Large intestine (tissue), 3 donors: ENCODE measurements at regions not wholly inside any gene's neighbourhood (a gene's known extent, or its start where the extent isn't known, plus 50 kb on each side); places are given as distances from the start of the nearest gene placed in this dataset.

Experiments used
- DNase-seq, 2 donors: peaks; one replicate each; pipeline versions ENCODE4 v3.0.0 to v3.0.0-alpha.2; 2013
- H3K27ac ChIP-seq: one replicate; pipeline ENCODE4 v1.5.1; 2013; ENCODE audit warnings: low read length
- H3K27me3 ChIP-seq: 2 replicates; pipeline ENCODE4 v1.6.1; 2013; ENCODE audit warnings: low read length; ENCODE audit not compliant: control insufficient read depth, insufficient read depth
- H3K36me3 ChIP-seq: 2 replicates; pipeline ENCODE4 v1.6.1; 2013; ENCODE audit warnings: low read length; ENCODE audit not compliant: control insufficient read depth, insufficient read depth
- H3K4me1 ChIP-seq: one replicate; pipeline ENCODE4 v1.6.1; 2013; ENCODE audit warnings: low read length; ENCODE audit not compliant: control insufficient read depth, insufficient read depth
- H3K4me3 ChIP-seq: one replicate; pipeline ENCODE4 v1.5.1; 2013; ENCODE audit warnings: low read length
- H3K9me3 ChIP-seq: one replicate; pipeline ENCODE4 v1.6.1; 2013; ENCODE audit warnings: mild to moderate bottlenecking, low read depth, low read length, moderate library complexity; ENCODE audit not compliant: control insufficient read depth
- WGBS: methylation state at CpG from one replicate; pipeline ENCODE4 v1.1.5; 2013; ENCODE audit warnings: low lambda C conversion rate; ENCODE audit not compliant: insufficient coverage; 5-methylcytosine and 5-hydroxymethylcytosine counted together

GRCh38 chr11:109329716-109330115 lies 92.3 kb upstream of the C11orf87 start:
- no peaks in the 10 kb centered on the region for H3K36me3 ChIP-seq
- no peak overlapping the region for H3K4me3 ChIP-seq
- H3K9me3 ChIP-seq = no peaks in the 10 kb centered on the region
- H3K27ac ChIP-seq = no peak overlapping the region
- H3K27me3 ChIP-seq = no peaks in the 10 kb centered on the region
- DNase-seq = no peak
- 100% methylated on average over 1 of the region's 2 CpGs for WGBS
- no peaks in the 10 kb centered on the region for H3K4me1 ChIP-seq

DNA sequence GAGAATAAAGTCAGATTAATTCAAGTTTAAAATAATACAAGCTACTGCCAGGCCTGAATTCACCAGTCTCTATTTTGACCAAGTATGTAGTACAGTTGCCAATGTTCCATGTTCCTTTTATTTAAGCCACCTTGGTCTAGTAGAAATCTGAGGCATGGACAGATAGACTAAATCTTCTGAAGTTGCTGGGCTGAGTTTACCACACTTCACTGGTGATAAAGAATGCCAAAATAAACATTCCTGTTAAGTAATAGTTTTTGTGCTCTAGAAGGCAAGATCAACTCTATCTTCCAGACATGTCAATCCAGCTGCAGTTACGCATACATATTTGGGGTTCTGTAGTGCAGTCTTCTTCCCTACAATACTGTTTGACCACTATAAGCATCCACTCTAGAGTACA lies 83.9 kb upstream of the C11orf87 start:
- DNase-seq = no peak
- Histone ChIP-seq H3K4me3 (no peak overlapping the region), H3K27ac (no peak overlapping the region), H3K9me3 (no peaks in the 10 kb centered on the region), H3K4me1 (no peaks in the 10 kb centered on the region), H3K27me3 (no peaks in the 10 kb centered on the region), H3K36me3 (no peaks in the 10 kb centered on the region)
- WGBS = no CpG with 5 or more reads among the region's 1 CpG

GRCh38 chr11:109342261-109342660 lies 79.7 kb upstream of the C11orf87 start:
- 100% methylated on average over 1 of the region's 2 CpGs for WGBS

DNA sequence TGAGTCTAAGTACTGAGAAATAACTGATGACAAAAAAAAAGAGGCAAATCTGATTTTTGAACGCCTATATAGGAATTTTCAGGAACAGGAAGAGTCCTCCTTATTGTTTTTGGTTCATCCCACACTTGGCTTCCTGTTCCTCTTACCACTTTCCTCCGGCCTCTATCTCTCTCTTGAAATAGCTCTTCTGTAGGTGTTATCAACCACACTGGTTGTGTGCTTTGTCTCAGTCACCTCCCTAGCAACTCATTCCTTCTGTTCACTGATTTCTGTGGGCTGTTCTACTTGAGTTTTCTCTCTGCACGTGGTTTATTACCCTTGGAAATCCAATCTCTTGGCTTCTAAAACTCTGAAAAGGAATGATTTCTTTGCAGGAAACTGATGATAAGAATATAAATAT lies 78.7 kb upstream of the C11orf87 start:
- 56% methylated on average over 1 of the region's 3 CpGs for WGBS
- H3K9me3 ChIP-seq = no peaks in the 10 kb centered on the region
- no peak overlapping the region for H3K4me3 ChIP-seq
- no peak for DNase-seq
- no peaks in the 10 kb centered on the region for H3K36me3 ChIP-seq
- H3K27me3 ChIP-seq = no peaks in the 10 kb centered on the region
- no peaks in the 10 kb centered on the region for H3K4me1 ChIP-seq
- no peak overlapping the region for H3K27ac ChIP-seq

More at GRCh38 chr11:109342261-109342660, 79.7 kb upstream of the C11orf87 start:
- Histone ChIP-seq H3K4me3 (no peak overlapping the region), H3K4me1 (no peaks in the 10 kb centered on the region), H3K27me3 (no peaks in the 10 kb centered on the region), H3K27ac (no peak overlapping the region), H3K9me3 (no peaks in the 10 kb centered on the region), H3K36me3 (no peaks in the 10 kb centered on the region)
- DNase-seq = no peak

DNA sequence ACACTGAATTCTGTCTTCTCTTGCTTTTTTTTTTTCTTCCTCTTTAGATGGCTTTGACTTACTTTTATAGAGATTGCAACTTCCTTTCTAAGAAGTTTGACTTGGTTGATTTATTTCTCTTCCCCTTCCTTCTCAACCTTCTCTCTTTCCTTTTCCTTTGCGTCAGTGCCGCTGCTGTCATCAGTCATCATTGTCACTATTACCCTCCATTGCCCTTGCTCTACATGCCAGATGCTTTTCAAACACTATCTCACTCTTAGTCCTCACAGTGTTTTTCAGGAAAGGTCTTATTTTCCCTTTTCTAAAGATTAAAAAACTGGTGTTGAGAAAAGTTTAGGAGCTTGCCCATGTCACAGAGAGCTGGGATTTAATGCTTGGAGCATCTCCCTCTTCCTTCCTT lies 74.7 kb upstream of the C11orf87 start:
- no peak for DNase-seq
- no peaks in the 10 kb centered on the region for H3K36me3 ChIP-seq
- 100% methylated on average over 2 of the region's 2 CpGs for WGBS
- no peaks in the 10 kb centered on the region for H3K9me3 ChIP-seq
- H3K4me1 ChIP-seq = no peaks in the 10 kb centered on the region
- H3K4me3 ChIP-seq = no peak overlapping the region
- no peaks in the 10 kb centered on the region for H3K27me3 ChIP-seq
- no peak overlapping the region for H3K27ac ChIP-seq

DNA sequence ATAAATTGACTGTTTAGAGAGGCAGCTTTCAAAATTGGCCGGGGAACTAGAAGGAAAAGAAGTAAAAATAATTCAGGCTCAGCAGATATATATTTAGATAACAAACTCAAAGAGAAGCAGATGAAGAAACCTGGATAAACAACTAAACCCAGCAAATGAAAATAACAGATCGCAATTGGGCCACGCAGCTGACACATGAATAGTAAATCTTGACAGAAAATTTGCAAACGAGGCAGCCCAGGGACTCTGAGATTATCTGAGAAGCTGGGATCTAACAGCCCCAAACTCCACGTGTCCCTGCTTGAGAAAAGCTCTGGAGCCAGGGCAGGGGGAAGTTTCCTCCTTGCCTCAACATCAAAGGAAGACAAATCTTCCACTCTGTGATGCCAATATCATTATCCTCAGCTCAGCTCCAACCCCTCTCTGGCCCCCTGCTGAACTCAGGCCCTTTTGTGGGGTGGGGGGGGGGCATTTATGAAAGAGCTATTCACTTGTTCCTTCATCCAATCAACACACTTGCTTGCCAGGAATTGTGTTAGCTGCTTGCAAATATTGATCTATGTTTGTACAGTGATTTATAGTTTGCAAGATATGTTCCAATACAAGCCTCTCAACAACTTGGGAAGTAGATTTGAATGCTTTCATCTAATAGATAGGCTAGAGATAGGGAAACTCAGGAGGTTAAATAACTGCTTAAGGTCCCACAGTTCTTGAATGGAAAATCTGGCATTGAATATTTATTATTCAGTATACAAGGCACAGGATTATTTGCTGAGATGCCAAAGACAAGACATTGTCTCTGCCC lies 72.5 kb upstream of the C11orf87 start:
- 86% methylated on average over 1 of the region's 5 CpGs for WGBS
- H3K27me3 ChIP-seq = no peaks in the 10 kb centered on the region
- no peak overlapping the region for H3K27ac ChIP-seq
- H3K4me1 ChIP-seq = no peaks in the 10 kb centered on the region
- H3K4me3 ChIP-seq = no peak overlapping the region
- H3K9me3 ChIP-seq = no peaks in the 10 kb centered on the region
- no peaks in the 10 kb centered on the region for H3K36me3 ChIP-seq
- no peak for DNase-seq

DNA sequence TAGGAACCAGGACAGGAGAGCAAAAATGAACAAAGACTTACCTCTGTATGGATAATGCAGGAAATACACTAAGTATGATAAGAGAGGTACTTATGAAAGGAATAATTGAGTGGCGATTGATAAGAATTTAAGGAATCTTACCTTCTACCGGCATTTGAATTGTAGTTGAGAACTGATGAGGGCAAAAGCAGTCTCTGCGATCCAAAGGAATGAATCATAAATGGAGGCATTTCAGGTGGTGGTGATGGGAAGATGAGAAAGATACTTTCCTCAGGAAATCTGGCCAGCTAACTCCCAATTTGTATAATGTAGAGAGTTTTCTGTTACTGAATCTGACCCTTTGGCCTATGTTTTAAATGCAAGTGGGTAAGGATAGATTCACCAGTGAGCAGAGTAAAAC lies 71.9 kb upstream of the C11orf87 start:
- Histone ChIP-seq H3K4me1 (no peaks in the 10 kb centered on the region), H3K4me3 (no peak overlapping the region), H3K27me3 (no peaks in the 10 kb centered on the region), H3K36me3 (no peaks in the 10 kb centered on the region), H3K9me3 (no peaks in the 10 kb centered on the region), H3K27ac (no peak overlapping the region)
- DNase-seq = no peak
- 0% methylated on average over 1 of the region's 3 CpGs for WGBS

DNA sequence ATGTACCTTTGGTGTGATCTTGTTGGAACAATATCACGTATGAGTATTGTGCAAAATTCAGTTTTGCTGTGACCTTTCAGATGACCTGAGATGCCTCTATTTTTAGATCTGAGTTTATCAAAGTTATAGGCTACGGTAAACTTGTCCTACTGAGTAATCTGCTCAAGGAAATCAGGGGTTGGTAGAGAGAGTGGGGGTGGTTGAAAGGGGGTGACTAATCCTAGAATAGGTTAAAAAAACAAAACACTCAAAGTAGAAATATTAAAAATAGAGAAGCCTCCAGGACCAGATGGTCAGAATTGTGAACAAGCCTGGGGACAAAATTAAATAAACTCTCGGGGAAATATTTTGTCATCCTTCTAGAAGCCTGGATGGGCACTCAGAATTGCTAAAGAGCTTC lies 59.9 kb upstream of the C11orf87 start:
- no CpG with 5 or more reads among the region's 3 CpGs for WGBS
- no peaks in the 10 kb centered on the region for H3K4me1 ChIP-seq
- no peak overlapping the region for H3K4me3 ChIP-seq
- H3K27me3 ChIP-seq = no peaks in the 10 kb centered on the region
- H3K27ac ChIP-seq = no peak overlapping the region
- no peaks in the 10 kb centered on the region for H3K9me3 ChIP-seq
- no peak for DNase-seq
- no peaks in the 10 kb centered on the region for H3K36me3 ChIP-seq

GRCh38 chr11:109363682-109364081 lies 58.3 kb upstream of the C11orf87 start:
- Histone ChIP-seq H3K4me3 (no peak overlapping the region), H3K9me3 (no peaks in the 10 kb centered on the region), H3K36me3 (no peaks in the 10 kb centered on the region), H3K27ac (no peak overlapping the region), H3K27me3 (no peaks in the 10 kb centered on the region), H3K4me1 (no peaks in the 10 kb centered on the region)
- DNase-seq = no peak
- WGBS = no CpG with 5 or more reads among the region's 3 CpGs

- Histone ChIP-seq H3K9me3 (no peaks in the 10 kb centered on the region), H3K4me1 (no peaks in the 10 kb centered on the region), H3K27me3 (no peaks in the 10 kb centered on the region), H3K27ac (no peak overlapping the region), H3K36me3 (no peaks in the 10 kb centered on the region), H3K4me3 (no peak overlapping the region)
- no peak for DNase-seq
- 60% methylated on average over 1 of the region's 4 CpGs for WGBS
These were observed 57.1 kb upstream of the C11orf87 start for GRCh38 chr11:109364851-109365250.
